Mesenchymal stem cell (in vitro differentiated cells and primary cell): ENCODE measurements at regions not wholly inside any gene's neighbourhood (a gene's known extent, or its start where the extent isn't known, plus 50 kb on each side); places are given as distances from the start of the nearest gene placed in this dataset.
A peak's percentile ranks its signal among the peaks of the same experiment; 100 is the strongest.

Source experiments
- DNase-seq: peaks from one replicate; pipeline ENCODE4 v3.0.0-alpha.2; 2013
- H2AFZ ChIP-seq: one replicate; pipeline ENCODE4 v1.6.1; 2013; ENCODE audit warnings: low read depth, mild to moderate bottlenecking, control low read depth, inconsistent platforms, low read length, moderate library complexity
- H2AK5ac ChIP-seq: 2 replicates; pipeline ENCODE4 v1.6.1; 2013; ENCODE audit warnings: low read length, moderate library complexity, mild to moderate bottlenecking, inconsistent platforms; ENCODE audit not compliant: severe bottlenecking
- H2BK120ac ChIP-seq: one replicate; pipeline ENCODE4 v1.6.1; 2013; ENCODE audit warnings: low read depth, mild to moderate bottlenecking, inconsistent platforms, low read length, moderate library complexity
- H2BK12ac ChIP-seq, 2 experiments: one replicate each; pipeline ENCODE4 v1.6.1; 2013; ENCODE audit warnings: inconsistent platforms in 2 of 2, low read length in 2 of 2, mild to moderate bottlenecking in 2 of 2, moderate library complexity in 2 of 2, control low read depth in 1 of 2
- H2BK15ac ChIP-seq: one replicate; pipeline ENCODE4 v1.6.1; 2013; ENCODE audit warnings: mild to moderate bottlenecking, low read depth, inconsistent platforms; ENCODE audit not compliant: poor library complexity, severe bottlenecking
- H2BK5ac ChIP-seq: 2 replicates; pipeline ENCODE4 v1.6.1; 2013; ENCODE audit warnings: low read depth, mild to moderate bottlenecking, low read length, control low read depth, inconsistent platforms; ENCODE audit not compliant: poor library complexity, severe bottlenecking
- H3K14ac ChIP-seq, 2 experiments: one replicate each; pipeline ENCODE4 v1.6.1; 2013; ENCODE audit warnings: inconsistent platforms in 2 of 2, low read length in 2 of 2, control low read depth in 1 of 2, mild to moderate bottlenecking in 1 of 2, moderate library complexity in 1 of 2
- H3K18ac ChIP-seq, 2 experiments: one replicate each; pipeline ENCODE4 v1.6.1; 2013; ENCODE audit warnings: inconsistent platforms in 2 of 2, low read length in 2 of 2, control low read depth in 1 of 2, low read depth in 1 of 2, mild to moderate bottlenecking in 1 of 2
- H3K23ac ChIP-seq, 2 experiments: one replicate each; pipeline ENCODE4 v1.6.1; 2013; ENCODE audit warnings: inconsistent platforms in 2 of 2, low read length in 2 of 2, mild to moderate bottlenecking in 2 of 2, moderate library complexity in 2 of 2, control low read depth in 1 of 2
- H3K27ac ChIP-seq: 2 replicates; pipeline ENCODE4 v1.5.1; 2013; ENCODE audit warnings: mild to moderate bottlenecking, moderate library complexity, low read length, control low read depth, inconsistent platforms; ENCODE audit not compliant: poor library complexity, severe bottlenecking
- H3K27me3 ChIP-seq, 2 experiments: 2 replicates each; pipeline versions ENCODE4 v1.6.1 to v1.7.0; 2013; ENCODE audit warnings: low read length in 2 of 2, mild to moderate bottlenecking in 2 of 2, moderate library complexity in 2 of 2, control low read depth in 1 of 2, inconsistent platforms in 1 of 2; ENCODE audit not compliant: control insufficient read depth in 1 of 2, insufficient read depth in 1 of 2
- H3K36me3 ChIP-seq, 2 experiments: 2 replicates each; pipeline versions ENCODE4 v1.6.1 to v1.7.0; 2013; ENCODE audit warnings: low read length in 2 of 2, control low read depth in 1 of 2, inconsistent platforms in 1 of 2, low read depth in 1 of 2, mild to moderate bottlenecking in 1 of 2; ENCODE audit not compliant: insufficient read depth in 2 of 2, control insufficient read depth in 1 of 2
- H3K4ac ChIP-seq, 2 experiments: one replicate each; pipeline ENCODE4 v1.6.1; 2013; ENCODE audit warnings: inconsistent platforms in 2 of 2, low read length in 2 of 2, mild to moderate bottlenecking in 2 of 2, moderate library complexity in 2 of 2, control low read depth in 1 of 2, low read depth in 1 of 2
- H3K4me1 ChIP-seq: 2 replicates; pipeline ENCODE4 v1.6.1; 2013; ENCODE audit warnings: low read depth, low read length, control low read depth; ENCODE audit not compliant: control insufficient read depth, insufficient read depth
- H3K4me2 ChIP-seq: 2 replicates; pipeline ENCODE4 v1.6.1; 2013; ENCODE audit warnings: low read length, mild to moderate bottlenecking, inconsistent platforms; ENCODE audit not compliant: poor library complexity, severe bottlenecking
- H3K4me3 ChIP-seq, 2 experiments: 2 replicates each; pipeline versions ENCODE4 v1.5.1 to v1.7.0; 2013; ENCODE audit warnings: low read length in 2 of 2, mild to moderate bottlenecking in 2 of 2, control low read depth in 1 of 2, low read depth in 1 of 2; ENCODE audit not compliant: insufficient read depth in 1 of 2
- H3K79me1 ChIP-seq: replicated peaks from 2 replicates; pipeline ENCODE4 v1.6.1; 2013; ENCODE audit warnings: mild to moderate bottlenecking, control low read depth, low read length, inconsistent platforms; ENCODE audit not compliant: poor library complexity, severe bottlenecking
- H3K9ac ChIP-seq: 2 replicates; pipeline ENCODE4 v1.7.0; 2013; ENCODE audit warnings: mild to moderate bottlenecking, low read length, moderate library complexity
- H3K9me3 ChIP-seq: 2 replicates; pipeline ENCODE4 v1.7.0; 2013; ENCODE audit warnings: mild to moderate bottlenecking, low read length; ENCODE audit not compliant: control insufficient read depth
- H4K8ac ChIP-seq: one replicate; pipeline ENCODE4 v1.6.1; 2013; ENCODE audit warnings: inconsistent platforms, mild to moderate bottlenecking, low read length, moderate library complexity
- H4K91ac ChIP-seq: one replicate; pipeline ENCODE4 v1.6.1; 2013; ENCODE audit warnings: mild to moderate bottlenecking, low read length, inconsistent platforms
- WGBS: methylation state at CpG from one replicate; pipeline ENCODE4 v1.1.7; 2013; ENCODE audit warnings: mixed read lengths; 5-methylcytosine and 5-hydroxymethylcytosine counted together

- Histone ChIP-seq H3K18ac (no peak overlapping the region), H3K9me3 (no peaks in the 10 kb centered on the region), H4K8ac (no peak overlapping the region), H2BK15ac (no peak overlapping the region), H2AK5ac (no peak overlapping the region), H3K14ac (no peak overlapping the region), H3K4me1 (no peaks in the 10 kb centered on the region), H3K79me1 (no peaks in the 10 kb centered on the region), H3K27ac (no peak overlapping the region), H2AFZ (no peak overlapping the region), H3K4me3 (no peak overlapping the region), H3K23ac (no peak overlapping the region), H3K9ac (no peak overlapping the region), H2BK5ac (no peak overlapping the region), H4K91ac (no peak overlapping the region), H2BK120ac (no peak overlapping the region), H3K36me3 (no peaks in the 10 kb centered on the region), H2BK12ac (no peak overlapping the region), H3K27me3 (no peaks in the 10 kb centered on the region), H3K4ac (no peak overlapping the region), H3K4me2 (no peak overlapping the region)
- 64% methylated on average over 1 of the region's 1 CpG for WGBS
- peak; percentile 72 for DNase-seq
Measured at GRCh38 chr7:125126376-125126775, 196.8 kb upstream of the POT1 start.

- H3K23ac ChIP-seq: no peak overlapping the region
- no peak overlapping the region for H3K14ac ChIP-seq
- H2AK5ac ChIP-seq: no peak overlapping the region
- no peaks in the 10 kb centered on the region for H3K36me3 ChIP-seq
- H3K4me2 ChIP-seq: no peak overlapping the region
- no peak overlapping the region for H2BK120ac ChIP-seq
- H3K4me3 ChIP-seq: no peak overlapping the region
- H3K18ac ChIP-seq: peak overlapping the region in 1 of 2 experiments; percentile 61
- DNase-seq: no peak
- H3K27me3 ChIP-seq: no peaks in the 10 kb centered on the region
- peak overlapping the region; percentile 7 for H4K8ac ChIP-seq
- no peak overlapping the region for H3K27ac ChIP-seq
- H4K91ac ChIP-seq: peak overlapping the region; percentile 14
- no peak overlapping the region for H2BK15ac ChIP-seq
- H3K4me1 ChIP-seq: no peaks in the 10 kb centered on the region
- peak overlapping the region in 1 of 2 experiments; percentile 10 for H3K4ac ChIP-seq
- 97% methylated on average over 14 of the region's 15 CpGs for WGBS
- no peak overlapping the region for H2AFZ ChIP-seq
- no peak overlapping the region for H3K9ac ChIP-seq
- no peak overlapping the region for H2BK5ac ChIP-seq
- H3K9me3 ChIP-seq: no peaks in the 10 kb centered on the region
- peak overlapping the region; percentile 14 to 80 for H2BK12ac ChIP-seq
- H3K79me1 ChIP-seq: no peaks in the 10 kb centered on the region
Measured at GRCh38 chr7:125125315-125125714, 195.7 kb upstream of the POT1 start.

GRCh38 chr7:125122173-125122572 is 192.5 kb upstream of the POT1 start:
- Histone ChIP-seq H3K14ac (no peak overlapping the region), H2BK5ac (no peak overlapping the region), H3K27me3 (no peaks in the 10 kb centered on the region), H4K8ac (no peak overlapping the region), H2BK15ac (no peak overlapping the region), H2BK12ac (no peak overlapping the region), H3K4ac (no peak overlapping the region), H3K4me3 (no peak overlapping the region), H4K91ac (no peak overlapping the region), H3K9ac (no peak overlapping the region), H3K27ac (no peak overlapping the region), H3K36me3 (no peaks in the 10 kb centered on the region), H2AK5ac (no peak overlapping the region), H3K18ac (no peak overlapping the region), H3K23ac (no peak overlapping the region), H3K4me2 (no peak overlapping the region), H3K9me3 (no peaks in the 10 kb centered on the region), H3K4me1 (no peaks in the 10 kb centered on the region), H3K79me1 (no peaks in the 10 kb centered on the region), H2AFZ (no peak overlapping the region), H2BK120ac (no peak overlapping the region)
- peak; percentile 63 for DNase-seq
- WGBS: 38% methylated on average over 1 of the region's 2 CpGs

GRCh38 chr7:125119559-125120115 is 190.0 kb upstream of the POT1 start:
- Histone ChIP-seq H3K4me2 (no peak overlapping the region), H2BK12ac (no peak overlapping the region), H3K4ac (no peak overlapping the region), H3K23ac (no peak overlapping the region), H2BK120ac (no peak overlapping the region), H3K9ac (no peak overlapping the region), H2BK5ac (no peak overlapping the region), H3K14ac (no peak overlapping the region), H3K18ac (no peak overlapping the region), H3K4me3 (no peak overlapping the region), H3K9me3 (no peaks in the 10 kb centered on the region), H3K4me1 (no peaks in the 10 kb centered on the region), H3K27me3 (no peaks in the 10 kb centered on the region), H3K36me3 (no peaks in the 10 kb centered on the region), H4K8ac (no peak overlapping the region), H4K91ac (no peak overlapping the region), H2BK15ac (no peak overlapping the region), H3K79me1 (no peaks in the 10 kb centered on the region), H3K27ac (no peak overlapping the region), H2AFZ (no peak overlapping the region), H2AK5ac (no peak overlapping the region)
- no peak for DNase-seq
- WGBS: 82% methylated on average over 4 of the region's 4 CpGs
